ENCODE measurements at regions not wholly inside any gene's neighbourhood (a gene's known extent, or its start where the extent isn't known, plus 50 kb on each side); places are given as distances from the start of the nearest gene placed in this dataset.
"Not testable (repeated sequence)": the region's sequence is repeated elsewhere in the genome, so short reads cannot be mapped to it uniquely, and the experiment has no call there.

GRCh38 chr4:135065366-135065765, 863.8 kb upstream of the PABPC4L start:
- no peak for DNase-seq (ENCODE audit: low read depth)

- DNase-seq (ENCODE audit: low read depth), result peak; percentile 3
Measured at GRCh38 chr4:135050086-135050717, 848.6 kb upstream of the PABPC4L start.

DNA sequence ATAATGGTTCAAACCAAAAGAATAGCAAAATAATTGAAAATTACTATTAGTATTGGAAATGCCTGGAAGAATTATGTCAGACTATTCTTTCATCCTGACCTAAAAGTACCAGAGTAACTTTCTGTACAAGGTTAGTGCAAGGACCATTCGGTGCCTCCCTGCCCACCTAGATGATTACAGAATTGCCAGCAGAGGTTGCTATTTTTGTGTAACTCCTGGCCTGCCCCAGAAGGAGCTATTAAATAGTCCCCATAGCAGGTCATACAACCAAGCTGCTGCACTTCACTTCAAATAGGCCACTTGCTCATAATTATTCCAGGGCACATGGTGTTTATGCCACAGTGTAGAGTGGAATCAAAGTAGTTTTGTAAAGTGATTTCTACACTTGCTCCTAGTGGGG, 831.1 kb upstream of the PABPC4L start:
- no peak for DNase-seq (ENCODE audit: low read depth)

GRCh38 chr4:135015771-135016170, 814.2 kb upstream of the PABPC4L start:
- DNase-seq (ENCODE audit: low read depth), result no peak

DNA sequence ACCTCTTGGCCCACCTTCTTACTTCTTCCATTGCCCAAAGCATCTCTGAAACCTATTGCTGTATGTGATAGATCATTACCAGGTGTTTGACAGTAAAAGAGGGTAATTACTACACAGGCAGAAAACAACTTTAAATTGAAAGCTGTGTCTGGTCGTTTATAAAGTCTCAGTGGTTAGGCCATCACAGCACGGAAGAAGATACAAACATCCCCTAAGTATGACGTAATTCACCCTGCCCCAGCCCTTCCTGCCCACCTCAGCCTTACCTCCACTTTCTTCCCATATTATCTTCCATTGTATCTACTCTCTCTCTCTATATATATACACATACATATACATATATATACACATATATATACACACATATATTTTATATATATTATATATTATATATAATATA, 805.8 kb upstream of the PABPC4L start:
- DNase-seq (ENCODE audit: low read depth), result no peak

DNA sequence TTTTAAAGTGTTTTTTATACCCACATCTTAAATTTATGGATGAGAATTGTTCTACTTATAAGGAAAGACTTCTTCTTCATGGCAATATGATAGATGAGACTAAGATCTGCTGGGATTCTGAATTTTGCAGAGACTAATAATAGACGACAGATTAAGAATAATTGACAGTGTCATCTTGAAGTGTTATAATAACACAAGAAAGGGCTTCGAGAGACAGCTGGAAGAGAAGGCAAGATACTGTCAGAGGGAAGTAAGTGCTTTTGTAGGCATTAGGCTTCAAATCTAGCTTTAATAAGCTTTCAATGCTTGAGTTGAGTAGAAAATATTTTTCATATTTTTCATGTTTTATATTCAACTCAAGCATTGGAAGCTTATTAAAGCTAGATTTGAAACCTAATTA, 797.6 kb upstream of the PABPC4L start:
- DNase-seq (ENCODE audit: low read depth), result no peak

GRCh38 chr4:134961963-134962362, 760.4 kb upstream of the PABPC4L start:
- no peak for DNase-seq (ENCODE audit: low read depth)

GRCh38 chr4:134958862-134959261, 757.3 kb upstream of the PABPC4L start:
- no peak for DNase-seq (ENCODE audit: low read depth)

- no peak for DNase-seq (ENCODE audit: low read depth)
Measured at GRCh38 chr4:134955059-134955458, 753.5 kb upstream of the PABPC4L start.

- no peak for DNase-seq (ENCODE audit: low read depth)
Measured at GRCh38 chr4:134952775-134953174, 751.2 kb upstream of the PABPC4L start.

GRCh38 chr4:134952305-134952704, 750.7 kb upstream of the PABPC4L start:
- DNase-seq (ENCODE audit: low read depth), result no peak

DNA sequence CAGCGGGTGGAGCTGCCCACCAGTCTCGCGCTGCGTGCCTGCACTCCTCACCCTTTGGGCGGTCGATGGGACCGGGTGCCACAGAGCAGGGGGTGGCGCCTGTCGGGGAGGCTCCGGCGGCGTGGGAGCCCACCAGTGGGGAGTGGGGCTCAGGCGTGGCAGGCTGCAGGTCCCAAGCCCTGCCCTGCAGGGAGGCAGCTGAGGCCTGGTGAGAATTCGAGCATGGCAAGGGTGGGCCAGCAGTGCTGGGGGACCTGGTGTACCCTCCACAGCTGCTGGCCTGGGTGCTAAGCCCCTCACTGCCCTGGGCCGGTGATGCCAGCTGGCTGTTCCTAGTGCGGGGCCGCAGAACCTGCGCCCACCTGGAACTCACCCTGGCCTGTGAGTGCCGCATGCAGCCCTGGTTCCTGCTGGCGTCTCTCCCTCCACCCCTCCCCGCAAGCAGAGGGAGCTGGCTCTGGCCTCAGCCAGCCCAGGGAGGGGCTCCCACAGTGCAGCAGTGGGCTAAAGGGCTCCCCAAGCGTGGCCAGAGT, 746.6 kb upstream of the PABPC4L start:
- no peak for DNase-seq (ENCODE audit: low read depth)

DNA sequence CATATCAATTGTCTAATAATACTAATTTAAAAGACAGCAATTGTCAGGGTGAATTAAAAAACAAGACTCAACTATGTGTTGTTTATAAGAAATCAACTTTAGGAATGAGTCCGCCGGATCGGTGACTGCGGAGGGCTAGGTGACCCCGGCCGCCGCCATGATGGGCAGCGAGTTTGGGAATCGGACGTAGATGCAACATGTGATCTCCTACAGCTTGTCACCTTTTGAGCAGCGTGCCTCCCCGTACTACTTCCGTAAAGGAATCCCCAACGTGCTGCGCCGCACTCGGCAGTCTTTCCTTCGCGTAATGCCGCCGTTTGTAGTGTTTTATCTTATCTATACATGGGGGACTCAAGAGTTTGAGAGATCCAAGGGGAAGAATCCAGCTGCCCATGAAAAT, 742.5 kb upstream of the PABPC4L start:
- no peak for DNase-seq (ENCODE audit: low read depth)

- DNase-seq (ENCODE audit: low read depth), result no peak
Measured at GRCh38 chr4:134936014-134936413, 734.4 kb upstream of the PABPC4L start.

GRCh38 chr4:134935320-134935719, 733.7 kb upstream of the PABPC4L start:
- DNase-seq (ENCODE audit: low read depth), result peak; percentile 12

GRCh38 chr4:134934036-134934808, 732.6 kb upstream of the PABPC4L start:
- DNase-seq (ENCODE audit: low read depth), result no peak

GRCh38 chr4:134915355-134915754, 713.8 kb upstream of the PABPC4L start:
- no peak for DNase-seq (ENCODE audit: low read depth)

DNA sequence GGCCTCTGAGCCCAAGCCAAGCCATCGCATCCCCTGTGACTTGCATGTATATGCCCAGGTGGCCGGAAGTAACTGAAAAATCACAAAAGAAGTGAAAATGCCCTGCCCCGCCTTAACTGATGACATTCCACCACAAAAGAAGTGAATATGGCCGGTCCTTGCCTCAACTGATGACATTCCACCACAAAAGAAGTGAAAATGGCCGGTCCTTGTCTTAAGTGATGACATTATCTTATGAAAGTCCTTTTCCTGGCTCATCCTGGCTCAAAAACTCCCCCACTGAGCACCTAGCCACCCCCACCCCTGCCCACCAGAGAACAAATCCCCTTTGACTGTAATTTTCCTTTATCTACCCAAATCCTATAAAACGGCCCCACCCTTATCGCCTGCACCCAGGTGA, 712.7 kb upstream of the PABPC4L start:
- DNase-seq (ENCODE audit: low read depth), result not testable (repeated sequence)

- no peak for DNase-seq (ENCODE audit: low read depth)
Measured at GRCh38 chr4:134911941-134912340, 710.4 kb upstream of the PABPC4L start.

DNA sequence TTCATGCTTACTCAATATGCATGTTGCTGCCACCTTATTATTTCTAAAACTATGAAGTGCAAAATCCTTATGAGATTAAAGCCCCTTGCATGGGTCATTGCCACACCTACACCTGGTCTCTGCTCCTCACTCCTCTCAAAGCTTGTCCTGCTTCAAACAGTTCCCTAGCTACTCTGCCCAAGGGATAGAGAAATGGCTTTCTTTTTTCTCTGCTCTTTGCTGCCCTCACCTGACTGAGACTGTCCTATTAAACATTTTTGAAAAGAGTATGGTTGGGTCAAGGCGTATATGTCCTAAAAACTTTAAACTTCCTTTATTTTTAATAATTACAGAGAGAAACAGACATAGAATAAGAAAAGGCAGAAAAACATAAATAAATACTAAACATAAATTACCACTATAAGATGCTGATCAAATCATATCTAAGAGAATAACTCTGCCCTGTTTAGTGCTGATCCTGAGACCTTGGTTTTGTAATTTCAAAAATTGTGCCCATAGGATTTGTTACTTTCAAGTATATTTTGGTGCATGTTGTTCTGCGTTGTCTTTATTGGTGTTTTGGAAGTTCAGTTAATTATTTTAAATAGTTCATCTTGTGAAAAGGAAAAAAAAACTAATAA, 704.9 kb upstream of the PABPC4L start:
- DNase-seq (ENCODE audit: low read depth), result no peak

- DNase-seq (ENCODE audit: low read depth), result no peak
Measured at GRCh38 chr4:134905061-134905460, 703.5 kb upstream of the PABPC4L start.

DNA sequence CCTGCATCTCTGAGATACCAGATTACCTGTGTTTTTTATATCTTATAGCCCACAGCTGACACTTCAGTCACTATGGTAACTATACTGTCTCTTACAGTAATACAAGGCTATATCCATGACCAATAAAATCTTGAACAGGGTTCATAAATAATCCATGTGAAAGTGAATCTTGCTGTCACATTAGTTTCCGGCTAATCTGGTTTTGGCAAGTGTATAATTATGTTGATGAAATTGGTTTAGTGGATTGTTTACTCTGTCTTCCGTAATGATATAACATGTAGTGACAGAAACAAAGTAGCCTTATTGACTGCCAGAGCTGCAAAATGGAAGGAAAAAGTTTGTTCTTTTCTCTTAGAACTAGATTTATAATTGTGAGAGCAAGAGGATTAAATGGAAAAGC, 686.6 kb upstream of the PABPC4L start:
- DNase-seq (ENCODE audit: low read depth), result no peak

- no peak for DNase-seq (ENCODE audit: low read depth)
Measured at GRCh38 chr4:134885436-134885835, 683.8 kb upstream of the PABPC4L start.
